GM20000 (cell line): ENCODE measurements at regions not wholly inside any gene's neighbourhood (a gene's known extent, or its start where the extent isn't known, plus 50 kb on each side); places are given as distances from the start of the nearest gene placed in this dataset.

ENCODE experiments used
- DNase-seq: peaks from one replicate; pipeline ENCODE4 v3.0.0; 2012; ENCODE audit warnings: low spot score
- CTCF ChIP-seq: IDR thresholded peaks from 2 replicates; pipeline ENCODE4 v1.5.1; 2012; ENCODE audit warnings: mild to moderate bottlenecking, control low read depth; ENCODE audit errors: extremely low read depth, missing control alignments

DNA sequence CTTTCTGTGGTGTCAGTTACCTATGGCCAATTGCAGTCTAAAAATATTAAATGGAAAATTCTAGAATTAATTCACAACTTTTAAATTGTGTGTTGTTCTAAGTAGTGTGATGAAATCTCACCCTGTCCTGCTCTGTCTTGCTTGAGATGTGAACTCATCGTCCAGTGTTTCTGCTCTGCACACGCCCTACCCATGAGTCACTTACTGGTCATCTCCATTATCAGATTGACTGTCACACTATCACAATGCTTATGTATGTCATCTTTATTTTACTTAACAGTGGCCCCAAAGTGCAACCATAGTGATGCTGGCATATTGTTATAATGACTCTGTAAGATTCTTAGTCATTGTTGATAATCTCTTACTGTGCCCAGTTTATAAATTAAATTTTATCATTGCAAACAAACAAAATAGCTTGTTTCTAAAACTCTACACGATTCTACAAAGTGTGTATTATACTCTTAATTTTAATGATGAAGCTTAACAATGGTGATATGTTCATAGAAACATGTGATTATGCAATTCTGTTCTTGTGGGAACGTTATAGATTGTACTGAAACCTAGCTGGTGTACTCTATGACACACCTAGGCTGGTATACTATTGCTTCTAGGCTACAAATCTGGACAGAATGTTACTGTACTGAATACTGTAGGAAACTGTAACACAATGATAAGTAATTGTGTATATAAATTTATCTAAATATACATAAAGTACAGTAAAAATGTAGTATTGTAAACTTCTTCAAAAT is 1086.8 kb upstream of the PIK3C3 start:
- no peak for DNase-seq
- no peak for TF ChIP-seq CTCF

GRCh38 chr18:40867459-40867858 is 1087.6 kb upstream of the PIK3C3 start:
- no peak for TF ChIP-seq CTCF
- DNase-seq, result no peak

- no peak for DNase-seq
- TF ChIP-seq CTCF, result no peak
These were observed 1088.1 kb upstream of the PIK3C3 start for GRCh38 chr18:40866968-40867367.

GRCh38 chr18:40866013-40866645 is 1088.9 kb upstream of the PIK3C3 start:
- TF ChIP-seq CTCF, result no peak
- no peak for DNase-seq

- no peak for TF ChIP-seq CTCF
- no peak for DNase-seq
These were observed 1090.2 kb upstream of the PIK3C3 start for GRCh38 chr18:40864846-40865245.

- no peak for TF ChIP-seq CTCF
These were observed 1091.2 kb upstream of the PIK3C3 start for GRCh38 chr18:40863801-40864200.

GRCh38 chr18:40860189-40860588 is 1094.8 kb upstream of the PIK3C3 start:
- no peak for TF ChIP-seq CTCF
- no peak for DNase-seq

More at GRCh38 chr18:40863801-40864200, 1091.2 kb upstream of the PIK3C3 start:
- DNase-seq, result no peak
